ENCODE measurements at regions not wholly inside any gene's neighbourhood (a gene's known extent, or its start where the extent isn't known, plus 50 kb on each side); places are given as distances from the start of the nearest gene placed in this dataset.
A peak's percentile ranks its signal among the peaks of the same experiment; 100 is the strongest.

DNA sequence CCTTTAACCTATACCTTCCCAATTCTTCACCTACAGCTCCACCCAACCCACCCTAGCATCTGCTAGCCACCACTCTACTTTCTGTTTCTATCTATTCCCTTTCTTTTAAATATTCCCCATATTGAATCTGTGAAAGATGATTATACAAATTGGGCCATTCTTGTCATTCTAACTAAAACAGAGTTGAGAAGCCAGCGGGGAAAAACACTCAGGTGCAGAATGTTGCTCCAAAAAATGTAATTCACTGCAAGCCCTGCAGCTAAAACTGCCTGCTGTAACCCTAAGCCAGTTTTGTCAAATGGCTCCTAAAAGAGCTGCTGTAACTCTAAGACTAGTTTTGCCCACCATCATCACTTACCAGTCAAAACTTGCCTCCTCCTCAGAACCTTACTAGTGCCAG is 1468.6 kb upstream of the MIR17HG start:
- no peak for FAIRE-seq
- no peak for DNase-seq (ENCODE audit: low spot score in 2 of 2)

DNA sequence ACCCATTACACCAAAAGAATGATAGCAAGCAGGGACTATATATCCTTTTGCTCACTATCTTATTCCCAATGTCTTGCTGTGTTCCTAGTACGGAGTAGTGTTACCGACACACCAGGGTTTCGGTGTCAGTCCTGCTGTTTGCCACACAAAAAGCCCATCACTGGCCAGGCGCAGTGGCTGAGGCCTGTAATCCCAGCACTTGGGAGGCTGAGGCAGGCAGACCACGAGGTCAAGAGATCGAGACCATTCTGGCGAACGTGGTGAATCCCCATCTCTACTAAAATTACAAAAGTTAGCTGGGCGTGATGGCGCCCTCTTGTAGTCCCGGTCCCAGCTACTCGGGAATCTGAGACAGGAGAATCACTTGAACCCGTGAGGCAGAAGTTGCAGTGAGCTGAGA is 1467.3 kb upstream of the MIR17HG start:
- no peak for DNase-seq (ENCODE audit: low spot score in 2 of 2)
- no peak for FAIRE-seq

DNA sequence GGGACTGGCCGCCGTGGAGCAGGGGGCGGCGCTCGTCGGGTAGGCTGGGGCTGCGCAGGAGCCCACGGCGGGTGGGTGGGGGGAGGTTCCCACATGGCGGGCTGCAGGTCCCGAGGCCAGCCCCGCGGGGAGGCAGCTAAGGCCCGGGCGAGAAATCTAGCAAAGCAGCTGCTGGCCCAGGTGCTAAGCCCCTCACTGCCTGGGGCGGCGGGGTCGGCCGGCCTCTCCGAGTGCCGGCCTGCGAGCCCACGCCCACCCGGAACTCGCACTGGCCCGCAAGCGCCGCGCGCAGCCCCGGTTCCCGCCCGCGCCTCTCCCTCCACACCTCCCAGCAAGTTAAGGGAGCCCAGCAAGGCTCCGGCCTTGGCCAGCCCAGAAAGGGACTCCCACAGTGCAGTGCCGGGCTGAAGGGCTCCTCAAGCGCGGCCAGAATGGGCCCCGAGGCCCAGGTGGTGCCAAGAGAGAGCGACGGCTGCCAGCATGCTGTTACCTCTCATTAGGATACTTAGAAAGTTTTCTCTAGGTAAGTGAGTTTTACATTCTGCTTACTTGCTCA is 1463.5 kb upstream of the MIR17HG start:
- no peak for FAIRE-seq
- DNase-seq (ENCODE audit: low spot score in 2 of 2), result no peak

GRCh38 chr13:89890806-89891205 is 1456.7 kb upstream of the MIR17HG start:
- DNase-seq (ENCODE audit: low spot score in 2 of 2), result no peak
- FAIRE-seq, result no peak

DNA sequence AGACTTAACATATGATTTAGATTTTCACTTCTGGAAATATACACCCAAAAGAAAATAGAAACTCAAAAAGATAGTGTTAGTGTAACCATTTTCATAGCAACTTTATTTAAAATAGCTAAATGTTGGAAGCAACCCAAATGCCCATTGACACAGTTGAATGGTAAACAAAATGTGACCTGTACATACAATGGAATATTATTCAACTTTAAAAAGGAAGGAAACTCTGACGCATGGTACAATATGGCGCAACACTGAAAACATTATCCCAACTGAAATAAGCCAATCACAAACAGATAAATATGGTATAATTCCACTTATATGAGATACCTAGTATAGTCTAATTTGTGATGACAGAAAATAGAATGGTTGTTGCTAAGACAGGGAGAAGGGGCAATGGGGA is 1456.1 kb upstream of the MIR17HG start:
- no peak for DNase-seq (ENCODE audit: low spot score in 2 of 2)
- no peak for FAIRE-seq

DNA sequence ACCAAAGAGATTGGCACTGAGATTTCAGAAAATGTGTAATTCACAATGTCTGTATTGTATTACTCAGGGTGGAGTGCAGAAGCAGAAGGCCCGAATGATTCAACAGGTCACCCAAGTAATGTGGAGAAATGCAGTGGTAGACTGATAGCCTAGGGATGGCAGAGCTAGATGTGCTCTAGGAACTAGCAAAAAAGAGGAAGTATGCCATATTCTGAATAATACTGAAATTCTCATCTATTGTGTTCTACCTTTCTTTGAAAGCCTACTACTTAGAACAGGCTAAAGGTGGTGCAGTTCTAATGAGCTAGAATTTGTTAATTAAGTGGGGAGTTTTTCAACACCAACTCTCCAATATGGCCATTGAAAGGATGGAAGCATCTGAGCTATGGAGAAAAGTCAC is 1449.8 kb upstream of the MIR17HG start:
- DNase-seq (ENCODE audit: low spot score in 2 of 2) (no peak), FAIRE-seq (no peak)

DNA sequence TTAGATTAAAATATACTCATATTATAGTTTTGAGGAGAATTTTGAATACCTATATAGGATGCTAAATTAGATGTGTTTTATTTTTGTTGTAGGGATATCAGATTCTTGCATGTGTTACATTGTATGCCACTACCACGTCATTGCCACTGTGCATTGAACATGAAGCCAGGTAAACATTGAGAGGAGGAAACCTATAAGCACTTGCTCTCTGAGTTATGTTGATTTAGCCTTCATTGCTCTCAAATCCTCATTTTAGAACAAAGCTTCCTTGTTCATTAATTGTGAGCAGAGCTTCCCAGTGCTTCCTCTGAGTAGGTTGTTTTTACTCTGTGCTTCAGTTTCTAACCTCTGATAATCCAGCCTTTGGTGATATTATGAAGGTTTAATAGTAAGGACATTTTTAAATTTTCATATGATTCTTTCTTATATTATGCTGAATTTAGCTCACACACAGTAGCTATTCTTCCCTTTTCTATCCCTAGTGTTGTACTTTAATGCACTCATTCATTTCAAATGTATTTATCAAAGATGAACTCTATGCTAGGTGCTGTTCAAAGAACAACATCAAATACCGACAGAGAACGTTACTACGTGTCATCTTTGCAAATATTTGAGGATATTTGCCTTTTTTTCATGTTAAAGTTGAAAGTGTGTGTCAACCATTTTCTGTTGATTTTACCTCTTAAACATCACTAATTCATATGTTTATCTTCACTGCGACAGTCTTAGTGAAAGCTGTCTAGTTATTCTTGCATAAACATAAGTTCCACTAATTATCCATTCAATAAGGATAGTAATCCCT is 1448.0 kb upstream of the MIR17HG start:
- DNase-seq (ENCODE audit: low spot score in 2 of 2), result no peak
- no peak for FAIRE-seq

GRCh38 chr13:89900104-89900765 is 1447.3 kb upstream of the MIR17HG start:
- DNase-seq (ENCODE audit: low spot score in 2 of 2) (no peak), FAIRE-seq (no peak)

DNA sequence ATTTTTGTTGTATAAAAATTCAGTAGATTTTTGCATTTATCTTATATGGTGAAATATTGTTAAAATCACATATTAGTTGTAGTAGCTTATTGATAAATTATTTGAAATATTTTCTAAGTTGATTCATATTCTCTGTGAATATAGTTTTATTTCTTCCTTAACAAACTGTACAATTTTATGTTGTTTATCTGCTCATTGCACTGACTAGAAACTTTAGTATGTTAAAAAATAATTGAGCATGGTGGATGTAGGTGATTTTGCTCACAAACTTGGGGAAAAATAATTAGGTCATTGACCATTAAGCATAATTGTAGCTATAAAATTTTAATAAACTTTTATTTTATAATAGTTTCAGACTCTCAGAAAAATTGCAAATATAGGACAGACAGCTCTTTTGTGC is 1445.3 kb upstream of the MIR17HG start:
- FAIRE-seq (peak; percentile 77), DNase-seq (ENCODE audit: low spot score in 2 of 2) (no peak)

GRCh38 chr13:89903115-89903514 is 1444.4 kb upstream of the MIR17HG start:
- FAIRE-seq (no peak), DNase-seq (ENCODE audit: low spot score in 2 of 2) (no peak)

- no peak for FAIRE-seq
These were observed 1437.3 kb upstream of the MIR17HG start for GRCh38 chr13:89910166-89910565.

GRCh38 chr13:89916551-89916950 is 1430.9 kb upstream of the MIR17HG start:
- FAIRE-seq, result peak; percentile 10

More at GRCh38 chr13:89910166-89910565, 1437.3 kb upstream of the MIR17HG start:
- no peak for DNase-seq (ENCODE audit: low spot score in 2 of 2)

DNA sequence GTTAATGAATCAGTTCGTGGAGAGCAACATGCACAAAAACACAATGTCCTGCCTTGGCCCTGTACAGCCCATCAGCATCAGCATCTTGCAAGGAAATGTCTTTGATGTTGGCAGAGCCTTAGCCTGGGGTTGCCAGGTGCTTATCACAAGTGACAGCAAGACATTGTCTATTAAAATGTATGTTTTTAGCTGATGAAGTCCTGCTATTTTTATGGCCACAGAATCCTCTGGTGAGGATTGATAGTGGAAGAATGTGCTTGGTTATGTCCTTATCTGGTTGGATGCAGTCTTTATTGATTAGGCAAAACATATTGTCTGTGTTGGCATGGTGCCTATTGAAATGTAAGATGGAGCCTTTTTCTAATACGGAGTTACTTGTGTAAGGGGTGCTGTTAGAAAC is 1427.0 kb upstream of the MIR17HG start:
- DNase-seq (ENCODE audit: low spot score in 2 of 2) (no peak), FAIRE-seq (no peak)

More at GRCh38 chr13:89916551-89916950, 1430.9 kb upstream of the MIR17HG start:
- no peak for DNase-seq (ENCODE audit: low spot score in 2 of 2)

- DNase-seq (ENCODE audit: low spot score in 2 of 2), result no peak
- no peak for FAIRE-seq
These were observed 1424.4 kb upstream of the MIR17HG start for GRCh38 chr13:89923052-89923451.

DNA sequence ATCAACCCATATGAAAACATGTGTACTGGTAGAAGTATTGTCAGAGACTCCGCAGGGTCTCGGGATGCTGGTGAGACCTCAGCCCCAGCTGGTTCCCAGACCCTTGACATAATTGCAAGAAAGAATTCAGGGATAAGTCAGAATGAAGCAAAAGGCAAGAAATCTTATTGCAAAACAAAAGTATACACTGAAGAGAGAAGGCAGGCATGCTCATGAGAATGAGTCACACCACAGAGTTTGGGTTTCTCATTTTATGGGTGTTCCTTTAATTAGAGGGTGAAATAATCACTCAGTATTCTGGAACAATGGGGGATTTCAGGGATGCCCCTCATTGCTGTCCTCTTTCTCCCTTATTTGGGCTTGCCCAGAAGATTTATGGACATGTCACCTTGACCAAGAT is 1423.8 kb upstream of the MIR17HG start:
- DNase-seq (ENCODE audit: low spot score in 2 of 2) (no peak), FAIRE-seq (no peak)

DNA sequence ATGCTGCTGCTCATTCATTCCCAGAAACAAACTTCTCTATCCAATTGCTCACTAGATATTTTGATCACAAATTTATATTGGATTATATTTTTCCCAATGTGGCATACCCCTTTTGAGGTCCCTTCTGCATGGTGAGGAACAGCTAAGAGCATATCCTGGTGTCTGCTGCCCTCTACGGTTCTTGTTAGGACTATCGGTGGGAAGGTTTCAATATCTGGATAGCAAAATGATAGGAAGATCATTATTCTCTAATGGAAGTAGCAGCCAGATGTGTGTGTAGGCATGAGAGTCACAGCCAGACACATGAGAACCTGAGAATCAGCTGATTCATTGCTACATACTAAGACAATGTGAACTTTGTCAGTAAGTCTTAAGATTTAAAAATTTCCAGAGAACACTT is 1422.4 kb upstream of the MIR17HG start:
- FAIRE-seq (no peak), DNase-seq (ENCODE audit: low spot score in 2 of 2) (no peak)

DNA sequence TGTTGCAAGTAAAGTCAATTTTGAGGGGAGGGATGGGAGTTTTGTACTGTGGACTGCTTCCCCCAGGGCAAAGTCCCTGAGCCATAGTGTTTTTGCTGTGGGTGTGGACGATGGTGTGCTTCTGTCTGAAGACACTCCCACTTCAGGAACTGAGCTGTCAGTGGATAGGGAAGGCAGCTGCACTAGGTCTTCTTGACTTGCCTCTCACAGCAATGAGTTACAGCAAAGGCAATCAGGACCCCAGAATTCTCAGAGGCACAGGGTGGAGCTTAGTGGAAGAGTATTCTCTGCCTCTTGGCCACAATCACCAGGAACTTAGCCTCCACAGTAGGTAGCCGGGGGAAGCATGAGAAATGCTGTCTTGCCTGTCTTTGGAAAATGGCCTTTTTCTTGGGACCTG is 1416.6 kb upstream of the MIR17HG start:
- FAIRE-seq (no peak), DNase-seq (ENCODE audit: low spot score in 2 of 2) (no peak)

DNA sequence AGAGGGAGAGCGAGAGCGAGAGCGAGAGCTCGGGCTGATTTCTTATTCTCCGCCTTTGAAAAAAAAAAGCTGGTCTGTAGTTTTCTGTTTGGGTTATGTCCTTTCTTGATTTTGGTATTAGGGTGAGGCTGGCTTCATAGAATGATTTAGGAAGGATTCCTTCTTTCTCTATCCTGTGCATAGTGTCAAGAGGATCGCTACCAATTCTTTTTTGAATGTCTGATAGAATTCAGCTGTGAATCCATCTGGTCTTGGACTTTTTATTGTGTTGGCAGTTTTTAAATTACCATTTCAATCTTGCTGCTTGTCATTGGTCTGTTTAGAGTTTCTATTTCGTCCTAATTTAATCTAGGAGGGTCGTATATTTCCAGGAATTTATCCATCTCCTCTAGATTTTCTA is 1414.6 kb upstream of the MIR17HG start:
- FAIRE-seq, result no peak
- no peak for DNase-seq (ENCODE audit: low spot score in 2 of 2)

- no peak for DNase-seq (ENCODE audit: low spot score in 2 of 2)
- FAIRE-seq, result no peak
These were observed 1411.2 kb upstream of the MIR17HG start for GRCh38 chr13:89936256-89936655.

GRCh38 chr13:89937420-89937819 is 1410.1 kb upstream of the MIR17HG start:
- FAIRE-seq (no peak), DNase-seq (ENCODE audit: low spot score in 2 of 2) (no peak)

GRCh38 chr13:89940383-89940782 is 1407.1 kb upstream of the MIR17HG start:
- DNase-seq (ENCODE audit: low spot score in 2 of 2) (no peak), FAIRE-seq (no peak)

GRCh38 chr13:89943139-89943538 is 1404.3 kb upstream of the MIR17HG start:
- FAIRE-seq, result peak; percentile 70
- no peak for DNase-seq (ENCODE audit: low spot score in 2 of 2)

Measured in frontal cortex (tissue), 3 donors.